Muscle layer of colon (tissue), 2 donors: ENCODE measurements at regions not wholly inside any gene's neighbourhood (a gene's known extent, or its start where the extent isn't known, plus 50 kb on each side); places are given as distances from the start of the nearest gene placed in this dataset.

Source experiments
- H3K27ac ChIP-seq: one replicate; pipeline ENCODE4 v1.7.0; 2013; ENCODE audit warnings: low read depth, mild to moderate bottlenecking, low read length, moderate library complexity
- H3K27me3 ChIP-seq, 2 donors: one replicate each; pipeline ENCODE4 v1.7.0; 2013; ENCODE audit warnings: low read length in 2 of 2, mild to moderate bottlenecking in 2 of 2; ENCODE audit not compliant: insufficient read depth in 2 of 2, control insufficient read depth in 1 of 2
- H3K36me3 ChIP-seq: one replicate; pipeline ENCODE4 v1.7.0; 2013; ENCODE audit warnings: mild to moderate bottlenecking, low read length; ENCODE audit not compliant: insufficient read depth
- H3K4me1 ChIP-seq: one replicate; pipeline ENCODE4 v1.7.0; 2013; ENCODE audit warnings: mild to moderate bottlenecking, low read length; ENCODE audit not compliant: insufficient read depth
- H3K4me3 ChIP-seq, 2 donors: one replicate each; pipeline ENCODE4 v1.7.0; 2013; ENCODE audit warnings: low read length in 2 of 2, low read depth in 1 of 2, mild to moderate bottlenecking in 1 of 2, moderate library complexity in 1 of 2
- H3K9ac ChIP-seq: one replicate; pipeline ENCODE4 v1.7.0; 2013; ENCODE audit warnings: low read length
- H3K9me3 ChIP-seq: one replicate; pipeline ENCODE4 v1.7.0; 2013; ENCODE audit warnings: mild to moderate bottlenecking, low read length
- donor health status: abdominal sarcoma.
- donor health status: Adenocarcinoma of cecum.

DNA sequence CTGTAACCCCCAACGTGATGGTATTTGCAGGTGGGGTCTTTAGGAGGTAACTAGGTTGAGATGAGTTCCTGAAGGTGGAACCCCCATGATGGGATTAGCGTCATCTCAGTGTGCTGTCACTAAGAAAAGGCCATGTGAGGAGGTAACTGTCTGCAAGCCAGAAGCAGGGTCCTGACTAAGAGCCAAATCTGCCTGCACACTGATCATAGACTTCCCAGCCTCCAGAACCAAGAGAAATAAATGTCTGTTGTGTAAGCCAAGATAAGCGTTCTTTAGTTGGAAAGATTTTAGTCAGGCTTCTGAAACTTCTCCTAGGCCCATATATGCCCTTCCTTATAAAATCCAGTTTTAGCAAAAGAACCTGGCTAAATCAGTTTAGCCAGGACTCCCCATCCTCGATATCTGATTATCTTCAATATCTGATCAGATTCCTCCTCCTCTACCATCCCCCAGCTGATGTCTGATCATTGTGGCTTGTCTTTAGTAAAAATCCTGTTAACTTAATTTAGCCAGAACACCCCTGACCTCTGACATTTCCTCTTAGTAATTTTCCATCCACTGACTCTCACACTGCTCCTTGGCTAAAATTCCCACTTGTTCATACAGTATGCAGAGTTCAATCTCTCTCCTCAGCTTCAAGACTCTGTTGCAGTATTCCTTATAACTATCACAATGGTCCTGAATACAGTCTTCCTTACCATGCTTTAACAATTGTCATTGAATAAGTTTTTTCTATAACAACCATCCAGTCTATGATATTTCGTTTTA is 835.4 kb upstream of the PHF14 start:
- Histone ChIP-seq H3K27ac (no peak overlapping the region), H3K9me3 (no peaks in the 10 kb centered on the region), H3K9ac (no peak overlapping the region), H3K4me3 (no peak overlapping the region), H3K36me3 (no peaks in the 10 kb centered on the region), H3K4me1 (no peaks in the 10 kb centered on the region), H3K27me3 (no peaks in the 10 kb centered on the region)

DNA sequence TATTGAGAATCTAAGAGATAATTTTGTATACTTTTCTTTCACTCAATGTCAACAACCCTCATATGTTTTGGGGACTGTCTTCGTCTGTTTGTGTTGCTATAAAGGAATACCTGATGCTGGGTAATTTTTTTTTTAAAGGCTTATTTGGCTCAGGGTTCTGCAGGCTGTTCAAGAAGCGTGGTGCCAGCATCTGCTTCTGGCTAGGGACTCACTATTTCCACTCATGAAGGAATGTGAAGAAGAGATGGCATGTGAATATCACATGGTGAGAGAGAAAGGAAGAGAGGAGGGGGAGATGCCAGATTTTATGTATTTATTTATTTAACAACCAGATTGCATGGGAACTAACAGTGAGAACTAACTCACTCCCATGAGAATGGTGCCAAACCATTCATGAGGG is 827.4 kb upstream of the PHF14 start:
- Histone ChIP-seq H3K9me3 (no peaks in the 10 kb centered on the region), H3K4me3 (no peak overlapping the region), H3K4me1 (no peaks in the 10 kb centered on the region), H3K36me3 (no peaks in the 10 kb centered on the region), H3K27me3 (no peaks in the 10 kb centered on the region), H3K9ac (no peak overlapping the region), H3K27ac (no peak overlapping the region)

DNA sequence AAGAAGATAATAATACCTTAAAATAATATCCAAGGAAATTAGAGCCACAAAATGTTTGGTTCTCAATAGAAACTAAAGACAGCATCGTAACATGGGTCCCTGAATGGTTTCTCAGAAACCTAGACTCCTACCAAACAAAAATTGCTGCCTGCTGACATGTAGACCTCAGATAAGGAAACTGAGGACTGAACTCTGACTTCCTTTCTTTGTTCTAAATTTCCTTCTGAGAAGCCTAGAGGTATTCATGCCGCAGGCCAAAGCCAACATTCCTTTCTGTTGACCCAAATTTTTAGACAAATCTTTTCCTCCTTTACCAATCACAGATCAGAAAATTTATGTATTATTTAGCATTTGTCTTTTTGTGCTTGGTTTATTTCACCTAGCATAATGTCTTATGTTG is 816.7 kb upstream of the PHF14 start:
- Histone ChIP-seq H3K4me1 (no peaks in the 10 kb centered on the region), H3K36me3 (no peaks in the 10 kb centered on the region), H3K4me3 (no peak overlapping the region), H3K9me3 (no peaks in the 10 kb centered on the region), H3K27me3 (no peaks in the 10 kb centered on the region), H3K27ac (no peak overlapping the region), H3K9ac (no peak overlapping the region)

DNA sequence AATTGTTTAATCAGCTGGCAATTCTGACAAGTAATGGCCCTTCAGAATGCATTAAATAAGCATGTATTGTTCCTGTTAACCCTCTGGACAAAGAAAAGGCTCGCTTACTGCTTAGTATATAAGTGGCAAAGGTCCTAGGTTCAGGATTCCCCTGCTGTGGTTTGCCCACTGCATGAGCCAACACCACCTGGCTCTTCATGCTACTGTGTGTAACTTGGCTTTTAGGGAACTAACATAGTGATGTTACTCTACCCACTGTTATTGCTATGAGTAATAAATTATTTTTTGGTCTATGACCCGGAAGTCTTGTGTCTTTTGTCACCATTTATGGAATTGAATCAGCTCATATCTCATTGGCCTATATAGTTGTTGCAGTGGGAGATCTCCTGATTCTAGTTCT is 791.7 kb upstream of the PHF14 start:
- H3K4me3 ChIP-seq, result no peak overlapping the region
- H3K9me3 ChIP-seq, result no peaks in the 10 kb centered on the region
- H3K4me1 ChIP-seq, result no peaks in the 10 kb centered on the region
- H3K36me3 ChIP-seq, result no peaks in the 10 kb centered on the region
- H3K9ac ChIP-seq, result no peak overlapping the region
- H3K27me3 ChIP-seq, result no peaks in the 10 kb centered on the region
- H3K27ac ChIP-seq, result no peak overlapping the region

DNA sequence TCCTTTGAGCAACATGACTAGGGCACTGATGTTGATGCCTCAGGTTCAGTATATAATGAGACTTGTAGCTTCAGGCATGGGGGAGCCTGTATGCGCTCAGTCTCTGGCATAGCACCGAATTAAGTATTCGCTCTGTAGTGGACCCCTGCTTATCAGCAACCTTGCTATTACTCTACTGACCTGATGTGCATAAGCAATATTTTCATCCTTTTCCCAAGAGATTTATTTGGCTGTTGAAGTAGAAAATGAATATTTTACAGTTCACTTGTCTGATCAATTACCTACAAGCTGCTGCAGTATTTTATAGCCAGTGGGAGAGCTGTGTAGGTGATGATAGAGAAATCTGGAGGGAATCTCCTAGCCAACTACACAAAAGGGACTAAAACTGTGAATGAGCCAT is 781.6 kb upstream of the PHF14 start:
- Histone ChIP-seq H3K4me1 (no peaks in the 10 kb centered on the region), H3K9ac (no peak overlapping the region), H3K36me3 (no peaks in the 10 kb centered on the region)

DNA sequence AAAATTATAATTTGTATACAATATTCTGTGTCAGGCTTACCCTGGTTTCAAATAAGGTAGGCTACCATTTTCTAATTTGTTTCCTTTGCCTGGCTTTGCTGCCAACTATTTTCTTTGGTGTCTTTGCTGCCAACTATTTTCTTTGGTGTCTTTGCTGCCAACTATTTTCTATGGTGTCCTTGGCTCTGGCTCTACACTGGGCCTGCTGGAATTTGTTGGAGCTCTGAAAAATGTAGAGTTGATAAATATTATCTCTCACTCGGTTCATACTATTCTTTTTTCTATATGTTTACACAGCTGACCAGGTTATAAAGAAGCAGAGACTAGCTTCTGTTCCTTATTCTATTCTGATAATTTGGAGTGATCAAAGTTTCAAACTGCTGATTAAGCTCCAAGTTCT is 768.0 kb upstream of the PHF14 start:
- no peaks in the 10 kb centered on the region for H3K9me3 ChIP-seq
- H3K27me3 ChIP-seq, result no peaks in the 10 kb centered on the region
- peaks cover 14% of the 10 kb centered on the region for H3K4me1 ChIP-seq
- no peak overlapping the region for H3K4me3 ChIP-seq
- H3K27ac ChIP-seq, result no peak overlapping the region
- H3K9ac ChIP-seq, result no peak overlapping the region
- no peaks in the 10 kb centered on the region for H3K36me3 ChIP-seq

More for the DNA sequence above, 781.6 kb upstream of the PHF14 start:
- no peaks in the 10 kb centered on the region for H3K9me3 ChIP-seq
- no peaks in the 10 kb centered on the region for H3K27me3 ChIP-seq
- H3K27ac ChIP-seq, result no peak overlapping the region
- no peak overlapping the region for H3K4me3 ChIP-seq

DNA sequence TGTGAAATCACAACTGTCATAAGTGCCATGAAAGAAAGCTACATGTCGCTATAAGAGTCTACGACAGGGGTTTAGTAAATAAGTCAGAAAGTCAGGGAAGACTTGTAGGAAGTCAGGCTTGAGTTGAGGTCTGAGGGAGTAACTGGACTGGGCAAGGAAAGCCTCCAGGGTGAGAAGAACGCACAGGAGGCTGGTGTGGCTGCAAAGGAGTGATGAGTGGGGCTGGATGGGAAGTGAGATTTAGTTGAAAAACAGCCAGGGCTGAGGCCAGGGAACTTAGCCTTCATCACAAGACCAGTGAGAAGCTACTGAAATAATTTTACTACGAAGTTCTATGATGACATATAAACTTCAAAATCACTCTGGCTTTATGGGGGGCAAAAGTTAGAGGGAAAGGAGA is 763.7 kb upstream of the PHF14 start:
- Histone ChIP-seq H3K4me1 (peaks cover 14% of the 10 kb centered on the region), H3K9me3 (no peaks in the 10 kb centered on the region), H3K27me3 (no peaks in the 10 kb centered on the region), H3K36me3 (no peaks in the 10 kb centered on the region), H3K4me3 (no peak overlapping the region), H3K27ac (no peak overlapping the region), H3K9ac (no peak overlapping the region)

DNA sequence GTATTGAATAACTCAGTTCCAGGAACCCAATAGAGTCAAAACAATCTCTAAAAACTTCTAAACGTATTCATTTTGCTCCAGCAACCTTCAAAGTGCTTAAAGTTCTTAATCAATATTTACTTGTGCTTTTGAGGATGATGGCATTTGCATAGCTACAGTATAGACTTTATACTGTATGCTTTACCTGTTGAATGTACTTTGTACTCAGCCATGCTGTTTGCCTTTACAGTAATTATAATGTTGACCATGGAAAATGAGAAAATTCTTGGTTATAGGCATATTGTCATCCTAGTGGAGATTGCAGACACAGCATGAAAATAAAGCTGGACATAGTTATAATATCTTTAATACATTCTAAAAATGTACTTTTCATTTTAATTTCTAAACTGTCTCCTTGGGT is 762.7 kb upstream of the PHF14 start:
- no peaks in the 10 kb centered on the region for H3K27me3 ChIP-seq
- H3K27ac ChIP-seq, result no peak overlapping the region
- H3K4me1 ChIP-seq, result peaks cover 14% of the 10 kb centered on the region
- no peaks in the 10 kb centered on the region for H3K9me3 ChIP-seq
- no peak overlapping the region for H3K9ac ChIP-seq
- H3K4me3 ChIP-seq, result no peak overlapping the region
- H3K36me3 ChIP-seq, result no peaks in the 10 kb centered on the region

DNA sequence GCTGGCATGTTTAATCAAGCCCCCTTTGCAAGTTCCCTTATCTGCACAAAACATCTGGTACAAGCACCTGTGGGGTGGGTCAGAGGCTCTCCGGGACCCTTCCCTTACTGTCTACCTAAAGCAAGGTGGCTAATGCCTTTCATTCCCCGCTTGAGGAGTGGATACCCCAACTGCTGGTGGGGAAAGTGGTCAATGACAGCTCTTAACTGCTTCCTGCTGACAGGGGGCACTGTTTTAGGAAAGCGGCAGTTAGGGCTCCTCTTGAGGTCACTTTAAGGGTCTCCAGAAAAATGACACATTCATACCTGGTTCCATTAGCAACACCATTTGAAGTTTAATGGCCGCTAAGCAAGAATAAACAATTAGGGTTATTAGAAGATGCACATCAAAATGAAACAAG is 761.8 kb upstream of the PHF14 start:
- Histone ChIP-seq H3K4me1 (peaks cover 14% of the 10 kb centered on the region), H3K27ac (no peak overlapping the region), H3K4me3 (no peak overlapping the region), H3K36me3 (no peaks in the 10 kb centered on the region), H3K9me3 (no peaks in the 10 kb centered on the region), H3K27me3 (no peaks in the 10 kb centered on the region), H3K9ac (no peak overlapping the region)

DNA sequence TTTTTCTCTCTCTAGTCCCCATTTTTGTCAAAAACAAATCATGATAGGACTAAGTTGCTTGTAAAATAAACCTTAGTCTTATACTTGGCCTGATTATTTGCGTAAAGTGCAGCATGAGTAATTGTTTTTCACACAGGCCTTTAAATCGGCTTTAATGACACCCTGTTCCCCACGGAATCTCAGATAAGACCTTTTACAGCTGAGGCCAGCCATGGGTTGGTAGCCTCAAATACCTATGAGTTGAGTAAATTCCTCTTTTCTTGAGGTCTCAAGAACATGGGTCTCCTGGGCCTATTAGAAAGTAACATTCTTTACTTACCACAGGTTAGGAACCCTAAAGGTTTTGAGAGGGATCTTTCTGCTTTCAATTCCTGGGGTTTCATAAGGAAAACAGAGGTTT is 761.0 kb upstream of the PHF14 start:
- H3K9ac ChIP-seq, result no peak overlapping the region
- no peak overlapping the region for H3K27ac ChIP-seq
- no peaks in the 10 kb centered on the region for H3K9me3 ChIP-seq
- H3K4me1 ChIP-seq, result peaks cover 8% of the 10 kb centered on the region
- H3K27me3 ChIP-seq, result no peaks in the 10 kb centered on the region
- no peaks in the 10 kb centered on the region for H3K36me3 ChIP-seq
- H3K4me3 ChIP-seq, result no peak overlapping the region

DNA sequence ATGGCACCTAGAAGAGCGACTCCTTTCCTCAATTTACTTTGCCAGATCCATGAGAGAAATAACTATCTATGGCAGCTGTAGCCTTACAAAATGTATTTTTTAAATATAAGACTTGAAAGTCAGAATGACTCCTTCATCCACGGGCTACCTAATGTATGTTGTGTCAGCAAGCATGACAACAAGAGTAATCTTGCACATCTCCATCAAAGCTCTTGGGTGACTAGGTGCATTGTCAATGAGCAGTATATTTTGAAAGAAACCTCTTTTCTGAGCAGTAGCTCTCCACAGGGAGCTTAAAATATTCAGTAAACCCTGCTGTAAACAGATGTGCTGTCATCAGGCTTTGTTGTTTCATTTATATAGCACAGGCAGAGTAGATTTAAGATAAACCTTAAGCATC is 757.2 kb upstream of the PHF14 start:
- Histone ChIP-seq H3K4me3 (no peak overlapping the region), H3K4me1 (peaks cover under 1% of the 10 kb centered on the region), H3K9ac (no peak overlapping the region), H3K27me3 (no peaks in the 10 kb centered on the region), H3K36me3 (no peaks in the 10 kb centered on the region), H3K9me3 (no peaks in the 10 kb centered on the region), H3K27ac (no peak overlapping the region)

DNA sequence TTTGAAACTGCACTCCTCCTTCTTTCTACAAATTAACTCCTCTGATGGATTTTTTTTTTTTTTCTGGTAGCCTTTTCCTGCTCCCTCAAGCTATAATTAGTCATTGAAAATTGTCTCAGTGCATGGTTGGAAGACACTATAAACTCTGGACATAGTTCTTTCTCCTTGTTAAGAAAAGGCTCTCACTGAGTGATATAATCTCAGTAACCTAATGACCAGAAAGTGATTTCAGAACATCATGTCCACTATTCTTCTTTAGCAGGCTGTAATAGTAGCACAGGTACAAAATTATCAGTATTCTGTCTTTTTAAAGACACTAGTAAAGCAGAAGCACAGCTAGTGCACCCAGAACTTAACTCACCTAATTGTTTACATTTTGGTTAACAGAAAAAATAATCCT is 752.6 kb upstream of the PHF14 start:
- Histone ChIP-seq H3K36me3 (no peaks in the 10 kb centered on the region), H3K9ac (no peak overlapping the region), H3K4me3 (no peak overlapping the region), H3K27me3 (no peaks in the 10 kb centered on the region), H3K9me3 (no peaks in the 10 kb centered on the region), H3K27ac (no peak overlapping the region), H3K4me1 (peaks cover 12% of the 10 kb centered on the region)
